ENCODE measurements at regions not wholly inside any gene's neighbourhood (a gene's known extent, or its start where the extent isn't known, plus 50 kb on each side); places are given as distances from the start of the nearest gene placed in this dataset.
"Not testable (repeated sequence)": the region's sequence is repeated elsewhere in the genome, so short reads cannot be mapped to it uniquely, and the experiment has no call there.

DNA sequence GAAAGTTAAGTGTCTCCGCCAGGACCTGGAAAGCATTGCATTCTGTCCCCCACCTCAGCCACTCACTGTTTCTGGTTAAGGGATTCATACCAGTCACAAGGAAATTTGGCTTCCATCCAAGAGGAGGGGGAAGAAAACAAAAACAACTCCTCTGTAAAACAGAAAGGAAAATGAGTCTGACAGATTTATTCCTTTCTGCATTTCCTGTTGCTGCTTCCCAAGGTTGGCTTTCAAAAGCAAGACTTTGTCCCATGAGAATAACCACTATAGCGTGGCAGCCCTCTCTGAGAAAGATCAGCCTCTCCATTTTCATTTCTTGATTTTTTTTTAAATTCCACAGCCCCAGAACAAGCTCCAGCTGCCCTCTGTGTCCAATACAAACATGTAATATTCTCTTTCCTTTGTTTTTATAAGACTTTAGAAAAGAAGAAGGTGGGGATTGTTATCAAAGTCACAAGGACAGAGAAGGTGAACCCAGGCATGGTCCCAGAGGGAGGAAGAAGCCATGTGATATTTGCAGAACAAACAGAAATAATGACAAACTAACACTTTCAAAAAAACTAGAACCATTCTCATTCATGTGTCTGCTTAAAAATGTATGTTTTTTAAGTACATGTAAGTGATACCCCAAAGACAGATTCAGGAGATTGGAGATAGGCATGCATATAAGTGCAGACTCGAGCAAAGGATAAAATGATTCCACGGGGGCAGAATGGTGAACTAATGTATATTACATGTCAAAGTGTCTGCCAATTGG is 90.7 kb upstream of the DCLK2 start:
- DNase-seq: no peak

DNA sequence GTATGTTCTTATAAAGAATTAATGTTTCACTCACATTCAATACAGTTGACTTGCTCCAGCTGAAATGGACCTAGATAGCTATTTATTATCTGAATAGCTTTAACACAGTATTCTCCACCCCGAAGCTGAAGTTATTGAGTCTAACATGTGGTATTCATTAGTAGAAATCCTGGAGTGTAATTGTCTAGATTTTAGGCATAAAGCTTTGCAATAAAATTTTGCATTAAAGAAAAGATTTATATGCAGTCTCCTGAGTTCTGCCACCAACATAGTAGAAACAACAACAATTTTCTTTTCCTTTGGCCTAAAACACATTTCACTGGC is 90.2 kb upstream of the DCLK2 start:
- DNase-seq: no peak

DNA sequence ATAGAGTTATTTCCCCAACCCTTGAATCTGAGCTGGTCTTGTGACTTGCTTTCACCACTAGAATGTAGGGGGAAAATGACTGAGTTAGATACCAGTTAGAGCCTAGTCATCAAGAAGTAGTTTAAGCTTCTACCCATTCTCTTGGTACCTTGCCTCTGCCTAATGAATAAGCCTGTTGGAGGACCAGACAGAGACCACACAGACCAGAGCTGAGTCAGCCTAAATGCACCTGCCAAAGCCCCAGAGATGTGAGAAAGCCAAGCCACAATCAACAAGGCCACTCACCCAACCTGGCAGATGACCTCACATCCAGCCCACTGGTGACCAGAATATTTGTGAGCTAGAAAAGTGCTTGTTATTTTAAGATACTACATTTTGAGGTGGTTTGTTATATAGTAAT is 85.2 kb upstream of the DCLK2 start:
- DNase-seq: no peak

DNA sequence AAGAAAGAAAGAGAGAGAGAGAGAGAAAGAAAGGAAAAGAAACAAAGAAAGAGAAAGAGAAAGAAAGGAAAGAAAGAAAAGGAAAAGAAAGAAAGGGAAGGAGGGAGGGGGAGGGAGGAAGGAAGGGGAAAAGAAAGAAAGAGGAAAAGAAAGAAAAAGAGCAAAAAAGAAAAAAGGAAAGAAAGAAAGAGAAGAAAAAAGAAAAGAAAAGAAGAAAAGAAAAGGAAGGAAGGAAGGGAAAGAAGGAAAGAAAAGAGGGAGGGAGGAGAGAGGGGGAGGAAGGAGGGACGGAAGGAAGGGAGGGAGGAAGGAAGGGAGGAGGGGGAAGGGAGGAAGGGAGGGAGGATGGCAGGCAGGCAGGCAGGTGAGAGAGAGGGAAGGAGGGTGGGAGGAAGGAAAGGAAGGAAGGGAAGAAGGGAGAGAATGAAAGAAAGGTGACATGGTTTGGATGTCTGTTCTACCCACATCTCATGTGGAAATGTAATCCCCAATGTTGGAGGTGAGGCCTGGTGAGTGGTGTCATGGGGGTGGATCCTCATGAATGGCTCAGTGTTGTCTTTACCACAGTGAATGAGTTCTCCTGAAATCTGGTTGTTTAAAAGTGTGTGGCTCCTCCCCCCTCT is 83.0 kb upstream of the DCLK2 start:
- DNase-seq: no peak

DNA sequence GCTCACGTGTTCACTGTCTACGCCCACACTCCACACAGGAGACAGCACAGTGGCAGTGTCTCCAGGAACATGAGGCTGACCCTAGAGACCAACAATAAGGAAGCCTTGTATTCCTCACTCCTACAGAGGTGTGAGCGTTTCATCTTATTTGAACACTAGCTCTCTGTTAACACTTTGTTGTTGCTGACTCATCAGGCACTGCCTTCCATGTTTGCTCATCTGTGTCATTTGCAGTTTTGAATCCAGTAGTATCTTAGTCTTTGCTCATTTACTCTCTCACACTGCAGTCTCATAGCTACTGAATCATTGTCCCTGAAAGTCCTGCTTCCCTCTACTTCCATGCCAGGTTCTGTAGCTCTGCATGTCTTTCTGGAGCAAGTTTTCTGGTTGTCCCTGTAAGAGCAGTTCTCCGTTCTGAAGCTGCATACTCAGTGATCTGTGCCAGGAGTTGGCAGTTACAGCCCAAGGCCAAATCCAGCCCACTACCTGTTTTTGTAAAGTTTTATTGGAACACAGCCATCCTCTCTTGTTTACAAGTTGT is 80.3 kb upstream of the DCLK2 start:
- peak; percentile 16 for DNase-seq

DNA sequence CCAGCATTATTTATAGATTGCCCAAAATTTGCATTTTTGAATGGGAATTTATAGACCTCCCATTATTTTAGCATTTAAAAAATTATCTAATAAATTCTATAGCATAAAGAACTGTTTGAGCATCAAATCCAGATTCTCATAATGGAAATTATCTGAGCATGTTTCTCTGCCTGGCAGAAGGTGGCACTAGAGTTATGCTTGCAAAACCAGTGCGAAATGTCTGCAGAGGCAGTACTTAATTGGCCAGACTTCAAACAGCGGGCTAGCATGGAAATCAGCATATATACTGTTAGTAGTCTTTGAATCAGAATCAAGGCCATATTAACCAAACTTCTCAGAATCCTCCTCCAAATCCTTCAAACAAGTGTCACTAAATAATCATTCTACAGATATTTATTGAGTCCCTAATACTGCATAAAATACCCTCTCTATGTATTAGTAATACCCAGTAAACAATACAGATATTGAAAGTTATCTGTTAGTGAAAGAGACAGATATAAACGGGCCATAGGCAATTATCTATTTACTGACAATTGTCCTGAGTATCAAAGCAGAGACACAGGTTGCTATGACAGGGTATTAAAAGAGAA is 78.7 kb upstream of the DCLK2 start:
- DNase-seq: peak; percentile 70

DNA sequence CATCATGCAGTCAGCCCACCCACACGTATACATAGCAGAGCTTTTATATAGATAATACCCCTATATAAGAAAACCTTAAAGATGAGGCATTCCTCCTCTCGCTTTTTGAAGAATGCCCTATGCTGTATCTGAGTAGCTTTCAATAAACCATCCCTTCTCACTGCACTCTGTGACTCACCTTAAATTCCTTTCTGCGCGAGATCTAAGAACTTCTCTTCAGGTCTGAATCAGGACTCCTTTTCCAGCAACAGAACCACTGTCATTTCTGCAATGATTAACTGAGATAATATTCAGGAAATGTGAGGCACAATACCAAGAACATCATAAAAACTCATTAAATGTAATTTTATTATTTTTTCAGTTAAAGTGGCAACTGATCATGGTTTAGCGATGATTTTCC is 76.4 kb upstream of the DCLK2 start:
- no peak for DNase-seq

DNA sequence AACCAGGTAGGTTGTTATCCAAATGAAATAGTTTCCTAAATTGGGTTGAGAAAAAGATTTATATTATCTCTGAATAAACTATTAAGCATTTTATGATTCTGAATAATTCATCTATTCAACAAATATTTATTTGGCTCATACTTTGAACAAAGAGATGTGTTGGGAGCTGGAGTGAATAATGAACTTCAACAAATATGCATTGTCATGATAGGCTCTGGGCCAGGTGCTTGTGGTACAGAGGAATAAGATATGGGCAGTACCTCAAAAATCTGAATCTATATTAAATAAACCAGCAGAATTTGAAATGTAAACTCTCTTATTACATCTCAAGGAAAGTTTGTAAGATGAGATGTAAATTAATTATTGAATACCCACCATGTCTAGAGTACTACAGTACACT is 75.7 kb upstream of the DCLK2 start:
- no peak for DNase-seq

DNA sequence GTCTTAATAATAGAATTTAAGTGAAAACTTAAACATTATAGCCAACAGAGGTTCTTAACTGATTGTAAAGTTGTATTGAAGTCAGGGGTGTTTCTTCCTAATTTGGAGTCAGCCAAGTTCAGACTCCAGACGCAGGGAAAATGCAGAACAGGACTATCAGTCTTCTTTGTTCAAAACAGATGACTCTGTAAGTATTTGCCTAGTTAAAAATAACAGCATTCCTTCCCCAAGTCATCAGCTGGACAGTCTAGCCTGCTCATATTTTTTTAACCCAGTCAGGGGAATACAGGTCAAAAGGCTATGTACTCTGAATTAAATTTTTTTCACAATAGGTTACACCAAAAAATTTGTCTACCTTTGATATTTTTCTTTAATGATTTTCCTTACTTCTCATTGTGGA is 73.8 kb upstream of the DCLK2 start:
- no peak for DNase-seq

DNA sequence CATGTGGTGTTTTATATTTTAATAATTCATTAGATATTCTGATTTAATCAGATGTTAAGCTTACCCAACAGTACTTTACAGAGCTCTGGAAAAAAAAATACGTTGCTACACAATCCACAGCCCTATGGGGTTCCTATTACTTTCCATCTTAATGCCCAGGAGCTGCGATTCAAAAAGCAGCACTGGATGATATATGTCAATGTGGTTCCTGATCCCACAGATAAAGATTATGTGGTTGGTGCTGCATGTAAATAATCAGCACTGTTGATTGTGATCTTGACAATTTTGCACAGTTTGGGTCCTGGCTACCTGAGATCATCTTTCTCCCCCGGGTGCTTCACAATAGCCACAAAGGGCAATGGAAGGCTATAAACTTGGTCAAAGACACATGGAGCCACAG is 72.7 kb upstream of the DCLK2 start:
- no peak for DNase-seq

DNA sequence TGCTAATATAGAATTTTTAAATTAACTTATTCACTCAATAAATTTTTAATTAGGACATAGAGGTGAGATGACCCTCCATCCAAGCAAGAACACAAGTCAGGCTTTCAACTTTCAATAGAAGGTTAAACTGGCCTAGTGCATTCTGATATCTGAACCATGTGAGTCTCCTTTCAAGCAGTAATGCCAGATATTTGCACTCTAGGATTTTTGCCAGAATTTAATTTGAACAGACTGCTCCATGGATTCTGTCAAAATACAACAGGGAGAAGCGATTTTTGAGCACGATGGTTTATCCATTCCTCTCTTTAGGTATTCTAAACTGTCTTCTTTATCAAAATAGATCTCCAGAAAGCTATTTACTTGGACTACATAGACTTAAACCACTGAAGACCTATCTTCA is 72.0 kb upstream of the DCLK2 start:
- no peak for DNase-seq

DNA sequence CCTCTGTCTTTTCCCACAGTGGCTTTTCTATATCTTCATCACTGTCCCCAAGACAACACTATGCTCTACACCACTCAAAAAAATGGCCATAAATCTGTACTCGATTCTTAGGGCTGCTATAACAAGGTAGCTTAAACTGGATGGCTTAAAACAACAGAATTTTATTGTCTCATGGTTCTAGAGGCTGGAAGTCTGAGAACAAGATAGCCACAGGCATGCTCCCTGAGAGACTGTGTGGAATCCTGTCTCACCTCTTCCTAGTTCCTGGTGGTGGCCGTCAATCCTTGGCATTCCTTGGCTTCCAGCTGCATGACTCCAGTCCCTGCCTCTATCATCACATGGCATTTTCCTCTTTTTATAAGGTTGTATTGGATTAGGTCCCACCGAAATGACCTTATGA is 70.7 kb upstream of the DCLK2 start:
- DNase-seq: no peak

DNA sequence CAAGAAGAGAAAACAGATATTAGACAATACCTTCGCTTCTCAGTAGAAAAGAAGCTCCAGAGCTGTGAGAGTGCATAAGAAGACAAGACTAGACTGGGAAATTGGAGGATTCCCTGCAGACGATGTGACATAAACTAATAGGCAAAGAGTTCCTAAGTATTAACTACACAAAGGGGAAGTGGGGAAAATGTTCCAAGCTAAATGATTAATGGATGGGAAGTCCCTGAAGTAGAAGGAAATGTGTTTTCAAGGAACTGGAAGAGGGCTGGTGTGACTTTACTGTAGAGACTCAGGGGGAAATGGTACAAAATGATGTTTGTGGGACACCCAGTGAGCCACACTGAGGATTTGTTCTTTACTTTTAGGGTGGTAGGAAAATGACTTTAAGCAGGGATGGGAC is 69.7 kb upstream of the DCLK2 start:
- DNase-seq: no peak

DNA sequence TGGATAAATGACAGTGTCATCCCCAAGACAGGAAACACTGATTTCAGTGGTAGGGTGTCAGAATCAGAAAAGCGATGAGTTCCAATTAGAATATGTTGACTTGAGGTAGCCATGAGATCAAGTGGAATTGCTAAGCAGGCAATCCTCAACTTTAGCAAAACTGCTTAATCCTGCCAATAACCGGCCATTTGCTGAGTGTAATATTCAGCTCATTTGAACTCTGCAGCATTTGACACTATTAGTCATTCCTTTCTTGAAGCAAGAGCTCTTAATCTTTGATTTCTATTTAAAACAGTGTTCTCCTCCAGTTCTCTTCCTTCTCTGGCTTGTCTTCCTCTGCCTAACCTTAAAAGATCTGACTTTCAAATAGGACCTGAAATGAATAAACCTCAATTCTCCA is 68.7 kb upstream of the DCLK2 start:
- no peak for DNase-seq

DNA sequence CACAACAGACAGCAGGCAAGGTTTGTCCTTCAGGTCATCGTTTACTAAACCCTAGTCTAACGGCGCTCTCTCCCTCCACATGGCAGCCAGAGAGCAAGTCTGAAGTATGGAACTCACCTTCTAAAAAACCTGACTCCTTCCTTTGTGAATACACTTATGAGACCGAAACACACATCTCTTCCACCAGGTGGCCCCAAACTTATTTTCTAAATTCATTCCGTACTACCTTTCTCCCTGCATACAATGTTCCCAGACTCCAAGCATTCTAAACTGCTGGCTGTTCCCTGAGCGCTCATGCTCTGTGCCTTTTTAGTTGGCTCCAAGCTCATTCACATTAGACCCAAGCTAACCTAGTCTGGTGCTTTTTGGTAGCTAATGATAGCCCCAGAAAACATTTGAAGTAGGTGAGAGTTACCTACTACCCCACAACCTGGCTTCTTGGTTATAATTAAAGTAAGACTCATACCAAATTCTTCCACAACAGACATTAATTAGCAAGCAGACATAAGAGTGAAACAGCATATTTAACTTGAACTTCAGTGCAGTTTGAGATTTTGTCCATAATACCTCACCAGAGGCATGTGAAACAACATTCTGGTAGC is 67.6 kb upstream of the DCLK2 start:
- DNase-seq: peak; percentile 83

DNA sequence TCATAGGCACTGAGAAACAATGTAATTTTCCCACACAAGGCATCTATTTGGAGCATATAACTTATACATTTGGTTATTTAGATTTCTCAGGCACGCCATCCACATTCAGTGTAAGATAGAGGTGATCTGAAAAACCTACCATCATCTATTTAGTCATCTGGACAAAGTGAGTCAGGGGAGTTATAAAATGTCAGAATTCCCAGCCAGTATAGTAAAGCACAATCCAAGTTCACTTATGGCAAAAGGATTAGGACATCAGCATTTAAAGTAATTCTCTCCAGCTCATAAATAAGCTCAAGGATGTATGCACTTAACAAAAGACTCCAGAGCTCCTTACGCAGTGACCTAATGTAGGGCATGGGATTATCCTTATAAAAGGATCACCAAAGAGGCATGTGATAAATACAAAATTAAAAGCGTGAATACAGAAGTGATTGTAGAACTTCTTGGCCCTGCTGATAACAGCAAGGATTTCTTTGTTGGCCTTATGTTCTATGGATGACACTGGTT is 65.3 kb upstream of the DCLK2 start:
- no peak for DNase-seq

DNA sequence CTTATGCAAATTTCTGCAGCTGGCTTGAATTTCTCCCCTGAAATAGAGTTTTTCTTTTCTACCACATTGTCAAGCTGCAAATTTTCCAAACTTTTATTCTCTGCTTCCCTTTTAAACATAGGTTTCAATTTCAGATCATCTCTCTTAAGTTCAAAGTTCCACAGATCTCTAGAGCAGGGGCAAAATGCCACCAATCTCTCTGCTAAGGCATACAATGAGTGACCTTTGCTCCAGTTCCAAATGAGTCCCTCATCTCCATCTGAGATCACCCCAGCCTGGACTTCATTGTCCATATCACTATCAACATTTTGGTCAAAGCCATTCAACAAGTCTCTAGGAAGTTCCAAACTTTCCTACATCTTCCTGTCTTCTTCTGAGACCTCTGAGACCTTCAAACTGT is 62.3 kb upstream of the DCLK2 start:
- DNase-seq: not testable (repeated sequence)

DNA sequence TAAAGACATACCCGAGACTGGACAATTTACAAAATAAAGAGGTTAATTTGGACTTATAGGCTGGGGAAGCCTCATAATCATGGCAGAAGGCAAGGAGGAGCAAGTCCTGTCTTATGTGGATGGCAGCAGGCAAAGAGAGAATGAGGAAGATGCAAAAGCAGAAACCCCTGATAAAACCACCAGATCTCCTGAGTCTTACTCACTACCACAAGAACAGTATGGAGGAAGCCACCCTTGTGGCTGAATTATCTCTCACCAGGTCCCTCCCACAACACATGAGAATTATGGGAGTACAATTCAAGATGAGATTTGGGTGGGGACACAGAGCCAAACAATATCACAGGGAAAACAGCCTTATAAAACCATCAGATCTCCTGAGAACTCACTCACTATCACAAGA is 61.6 kb upstream of the DCLK2 start:
- DNase-seq: not testable (repeated sequence)

DNA sequence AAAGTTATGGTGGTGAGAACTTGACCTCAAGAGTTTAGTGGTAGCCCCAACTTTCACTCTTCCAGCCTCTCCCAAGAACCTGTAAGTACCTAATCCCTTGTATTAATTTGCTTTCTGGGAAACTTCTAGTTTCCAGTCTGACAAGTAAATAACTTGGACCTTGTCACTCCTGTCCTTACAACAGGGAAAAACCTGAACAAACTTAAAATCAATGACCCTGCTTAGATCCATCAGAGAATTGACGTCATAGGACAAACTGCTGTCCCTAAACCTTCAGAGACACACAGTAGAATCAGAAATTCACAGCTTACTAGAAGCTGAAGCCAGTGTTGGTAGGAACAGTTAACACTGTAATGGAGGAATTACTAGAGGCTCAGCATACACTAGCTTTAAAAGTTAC is 60.0 kb upstream of the DCLK2 start:
- no peak for DNase-seq

DNA sequence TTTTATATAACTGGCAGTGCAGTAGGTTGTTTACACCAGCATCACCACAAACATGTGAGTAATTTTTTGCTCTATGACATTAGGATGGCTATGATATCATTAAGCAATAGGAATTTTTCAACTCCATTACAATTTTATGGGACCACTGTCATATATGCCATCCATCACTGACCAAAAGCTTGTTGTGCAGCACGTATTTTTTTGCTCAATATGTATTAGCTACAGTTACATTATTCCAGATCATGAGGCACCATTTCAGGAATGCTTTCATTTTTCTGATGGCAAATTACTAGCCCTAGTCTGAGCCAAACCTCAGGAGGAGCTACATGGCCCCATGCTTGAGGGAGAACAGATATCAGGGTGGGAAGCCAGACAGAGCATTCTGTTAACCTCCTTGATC is 56.8 kb upstream of the DCLK2 start:
- DNase-seq: no peak

DNA sequence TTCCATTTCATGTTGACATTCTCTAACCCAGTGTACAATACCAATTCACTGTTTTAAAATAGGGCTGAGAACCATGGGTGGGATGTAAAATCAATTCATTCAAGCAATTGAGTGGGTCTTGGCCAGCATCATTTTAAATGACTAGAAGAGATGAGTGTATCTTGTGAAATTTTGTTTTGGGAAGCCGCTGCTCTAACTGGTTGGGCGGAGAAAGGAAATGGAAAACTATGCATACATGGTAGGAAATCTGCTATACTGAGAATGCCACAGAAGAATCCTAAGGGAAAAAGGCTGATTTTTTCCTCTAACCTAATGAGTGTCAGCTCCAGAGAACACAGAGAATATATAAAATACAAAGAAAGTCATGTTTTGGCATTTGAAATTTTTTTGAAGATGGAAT is 54.8 kb upstream of the DCLK2 start:
- DNase-seq: no peak

DNA sequence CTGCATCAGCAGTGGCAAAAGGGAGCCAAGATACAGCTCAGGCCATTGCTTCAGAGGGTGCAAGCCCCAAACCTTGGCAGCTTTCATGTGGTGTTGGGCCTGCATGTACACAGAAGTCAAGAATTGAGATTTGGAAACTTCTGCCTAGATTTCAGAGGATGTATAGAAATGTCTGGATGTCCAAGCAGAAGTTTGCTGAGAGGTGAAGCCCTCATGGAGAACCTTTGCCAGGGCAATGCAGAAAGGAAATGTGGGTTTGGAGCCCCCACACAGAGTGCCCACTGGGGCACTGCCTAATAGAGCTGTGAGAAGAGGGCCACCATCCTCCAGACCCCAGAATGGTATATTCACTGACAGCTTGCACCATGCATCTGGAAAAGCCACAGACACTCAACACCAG is 51.3 kb upstream of the DCLK2 start:
- not testable (repeated sequence) for DNase-seq

Data from NCI-H526 treated with DMSO at 0.1 percent for 48 hours (cell line).